ENCODE measurements at regions not wholly inside any gene's neighbourhood (a gene's known extent, or its start where the extent isn't known, plus 50 kb on each side); places are given as distances from the start of the nearest gene placed in this dataset.

GRCh38 chr1:238257018-238257621 lies 366.4 kb upstream of the ZP4 start:
- peak; percentile 32 for DNase-seq

GRCh38 chr1:238254935-238255334 lies 364.2 kb upstream of the ZP4 start:
- DNase-seq: no peak

- DNase-seq: peak; percentile 51
Measured at GRCh38 chr1:238252033-238252802, 361.5 kb upstream of the ZP4 start.

GRCh38 chr1:238248356-238248755 lies 357.6 kb upstream of the ZP4 start:
- no peak for DNase-seq

GRCh38 chr1:238242181-238242580 lies 351.5 kb upstream of the ZP4 start:
- no peak for DNase-seq

GRCh38 chr1:238241607-238242006 lies 350.9 kb upstream of the ZP4 start:
- DNase-seq: no peak

GRCh38 chr1:238239343-238239742 lies 348.6 kb upstream of the ZP4 start:
- no peak for DNase-seq

GRCh38 chr1:238233966-238234365 lies 343.2 kb upstream of the ZP4 start:
- DNase-seq: no peak

GRCh38 chr1:238232084-238232710 lies 341.5 kb upstream of the ZP4 start:
- DNase-seq: no peak

GRCh38 chr1:238226810-238227209 lies 336.1 kb upstream of the ZP4 start:
- DNase-seq: no peak

GRCh38 chr1:238223076-238223640 lies 332.4 kb upstream of the ZP4 start:
- no peak for DNase-seq

- DNase-seq: no peak
Measured at GRCh38 chr1:238221738-238222137, 331.0 kb upstream of the ZP4 start.

- DNase-seq: no peak
Measured at GRCh38 chr1:238214449-238214848, 323.7 kb upstream of the ZP4 start.

GRCh38 chr1:238205045-238205662 lies 314.4 kb upstream of the ZP4 start:
- no peak for DNase-seq

- no peak for DNase-seq
Measured at GRCh38 chr1:238201992-238202391, 311.3 kb upstream of the ZP4 start.

GRCh38 chr1:238199325-238199724 lies 308.6 kb upstream of the ZP4 start:
- no peak for DNase-seq

GRCh38 chr1:238196516-238196915 lies 305.8 kb upstream of the ZP4 start:
- DNase-seq: no peak

- no peak for DNase-seq
Measured at GRCh38 chr1:238191170-238191569, 300.4 kb upstream of the ZP4 start.

- DNase-seq: no peak
Measured at GRCh38 chr1:238187575-238187949, 296.8 kb upstream of the ZP4 start.

- DNase-seq: no peak
Measured at GRCh38 chr1:238186887-238187574, 296.3 kb upstream of the ZP4 start.

- DNase-seq: no peak
Measured at GRCh38 chr1:238177960-238178645, 287.4 kb upstream of the ZP4 start.

GRCh38 chr1:238177351-238177750 lies 286.6 kb upstream of the ZP4 start:
- no peak for DNase-seq

Measured in fibroblast of skin of back (primary cell).